Peyer's patch (tissue), 4 donors: ENCODE measurements at regions not wholly inside any gene's neighbourhood (a gene's known extent, or its start where the extent isn't known, plus 50 kb on each side); places are given as distances from the start of the nearest gene placed in this dataset.

Experiments used
- CTCF ChIP-seq, 6 experiments: fragments of 450-650 bp in 4 of 6; fragments of 200-600 bp in 2 of 6; sonication (generic) in 1 of 6; IDR thresholded peaks; one replicate each; pipeline ENCODE4 v1.5.1; 2017 to 2019; ENCODE audit warnings: antibody characterized with exemption in 6 of 6, mild to moderate bottlenecking in 3 of 6, moderate library complexity in 1 of 6
- POLR2A ChIP-seq, 2 donors: fragments of 450-650 bp; IDR thresholded peaks; one replicate each; pipeline ENCODE4 v1.5.1; 2017; ENCODE audit warnings: antibody characterized with exemption in 2 of 2, mild to moderate bottlenecking in 2 of 2, moderate library complexity in 2 of 2

GRCh38 chr6:50180646-50181045, 130.9 kb upstream of the DEFB112 start:
- TF ChIP-seq CTCF (IDR thresholded peaks at IDR 0.05) (no peak), POLR2A (IDR thresholded peaks at IDR 0.05) (no peak)
